OCI-LY1 (cell line): ENCODE measurements at regions not wholly inside any gene's neighbourhood (a gene's known extent, or its start where the extent isn't known, plus 50 kb on each side); places are given as distances from the start of the nearest gene placed in this dataset.

Experiments used
- H2AFZ ChIP-seq: fragments of 200-600 bp; sonication (generic), shearing (Covaris generic); 2 replicates; pipeline ENCODE4 v1.6.0; 2014; ENCODE audit warnings: antibody characterized with exemption, mild to moderate bottlenecking, low read length
- H3F3A ChIP-seq: fragments of 200-600 bp; sonication (generic), shearing (Covaris generic); 2 replicates; pipeline ENCODE4 v1.6.0; 2014; ENCODE audit warnings: mild to moderate bottlenecking, antibody characterized with exemption, low read length, moderate library complexity; ENCODE audit not compliant: insufficient read depth
- H3K27ac ChIP-seq: fragments of 200-600 bp; sonication (generic); 2 replicates; pipeline ENCODE4 v1.5.1; 2014; ENCODE audit warnings: low read length, mixed run types, mild to moderate bottlenecking, low read depth; ENCODE audit not compliant: poor library complexity, severe bottlenecking
- H3K27me3 ChIP-seq: fragments of 200-600 bp; sonication (generic); 2 replicates; pipeline ENCODE4 v1.6.0; 2014; ENCODE audit warnings: antibody characterized with exemption, mild to moderate bottlenecking, low read length, moderate library complexity; ENCODE audit not compliant: insufficient read depth
- H3K36me3 ChIP-seq: fragments of 200-600 bp; sonication (generic); 2 replicates; pipeline ENCODE4 v1.6.1; 2014; ENCODE audit warnings: mild to moderate bottlenecking, antibody characterized with exemption, low read length, moderate library complexity, mixed read lengths; ENCODE audit not compliant: insufficient read depth
- H3K4me1 ChIP-seq: fragments of 200-600 bp; sonication (generic); 2 replicates; pipeline ENCODE4 v1.5.1; 2014; ENCODE audit warnings: mild to moderate bottlenecking, low read length, moderate library complexity; ENCODE audit not compliant: insufficient read depth, severe bottlenecking
- H3K4me2 ChIP-seq: fragments of 200-600 bp; sonication (generic), shearing (Covaris generic); 2 replicates; pipeline ENCODE4 v1.6.1; 2014; ENCODE audit warnings: low read length
- H3K4me3 ChIP-seq: fragments of 200-600 bp; sonication (generic); 2 replicates; pipeline ENCODE4 v1.5.1; 2014; ENCODE audit warnings: low read length, low read depth, mild to moderate bottlenecking, mixed read lengths; ENCODE audit not compliant: poor library complexity, severe bottlenecking
- H3K79me2 ChIP-seq: fragments of 200-600 bp; shearing (Covaris generic); 2 replicates; pipeline ENCODE4 v1.6.1; 2016; ENCODE audit warnings: mixed run types, low read length, mixed read lengths; ENCODE audit not compliant: insufficient read depth
- H3K9ac ChIP-seq: fragments of 200-600 bp; sonication (generic), shearing (Covaris generic); 2 replicates; pipeline ENCODE4 v1.6.1; 2014; ENCODE audit warnings: mild to moderate bottlenecking, low read length, mixed read lengths
- H3K9me2 ChIP-seq: fragments of 200-600 bp; sonication (generic), shearing (Covaris generic); 2 replicates; pipeline ENCODE4 v1.6.1; 2014; ENCODE audit warnings: low read depth, mild to moderate bottlenecking, low read length, mixed read lengths
- H3K9me3 ChIP-seq: fragments of 200-600 bp; shearing (Covaris generic); 2 replicates; pipeline ENCODE4 v1.6.1; 2014; ENCODE audit warnings: low read length, mixed read lengths
- H4K20me1 ChIP-seq: fragments of 200-600 bp; sonication (generic), shearing (Covaris generic); 2 replicates; pipeline ENCODE4 v1.6.0; 2016; ENCODE audit warnings: mild to moderate bottlenecking, low read length; ENCODE audit not compliant: insufficient read depth
- EZH2 ChIP-seq: fragments of 200-600 bp; sonication (generic), shearing (Covaris generic); IDR thresholded peaks from 2 replicates; pipeline ENCODE4 v1.8.0; 2017; ENCODE audit warnings: borderline replicate concordance, mixed run types, mild to moderate bottlenecking, antibody characterized with exemption, low read length, moderate library complexity, mixed read lengths
- TF ChIP-seq, protein P1 (sequence below): fragments of 200-600 bp; sonication (generic), shearing (Covaris generic); IDR thresholded peaks from 2 replicates; pipeline ENCODE4 v1.5.1; 2017; ENCODE audit warnings: mild to moderate bottlenecking, antibody characterized with exemption, low read length, moderate library complexity, mixed read lengths

DNA sequence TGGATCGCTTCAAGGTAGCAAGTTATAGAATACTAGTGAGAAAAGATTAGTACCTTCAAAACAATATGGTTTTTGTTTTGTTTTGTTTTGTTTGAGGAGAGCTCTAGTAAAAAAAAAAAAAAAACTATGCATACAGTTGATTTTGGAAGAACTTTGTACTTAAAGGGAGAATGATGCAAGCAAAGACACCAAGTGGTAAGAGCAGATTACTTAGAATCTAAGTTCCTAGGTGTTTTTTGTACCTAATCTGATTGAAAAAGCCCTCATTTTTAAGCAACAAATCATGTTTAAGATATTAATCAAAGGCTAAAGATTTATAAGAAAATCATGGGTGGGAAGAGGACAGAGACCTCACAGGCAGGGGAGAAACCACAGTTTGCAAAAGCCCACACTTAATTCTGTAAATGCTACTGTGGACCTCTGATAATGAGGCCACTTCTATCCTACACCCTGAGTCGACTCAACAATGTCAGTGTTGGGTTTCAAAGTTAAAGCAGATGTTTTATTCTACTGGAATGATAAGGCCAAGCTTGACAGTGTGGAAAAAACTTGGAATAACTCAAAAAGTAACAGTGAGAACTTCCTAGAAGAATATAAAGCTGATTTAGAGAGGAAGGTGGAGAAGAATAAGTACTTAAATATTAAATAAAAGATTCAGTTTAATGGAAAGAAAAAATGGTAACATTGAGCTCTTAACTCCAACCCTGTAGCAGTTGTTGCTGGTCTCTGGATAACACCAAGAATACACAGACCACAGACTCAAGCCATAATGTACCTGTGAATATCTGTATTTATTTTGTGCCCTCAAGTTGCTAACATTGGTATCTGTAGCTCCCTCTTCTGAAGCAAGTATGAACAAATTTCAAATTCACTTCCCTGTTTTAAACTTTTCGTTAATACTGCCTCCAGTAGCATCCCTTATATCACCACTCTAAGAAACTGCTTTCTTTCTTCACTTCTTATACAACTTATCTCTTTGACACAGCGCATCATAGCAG is 1047.8 kb downstream of the EPHA7 start:
- no peaks in the 10 kb centered on the region for H3K79me2 ChIP-seq
- peaks cover 21% of the 10 kb centered on the region for H3K4me1 ChIP-seq
- H3K27ac ChIP-seq: no peak overlapping the region
- no peaks in the 10 kb centered on the region for H3K27me3 ChIP-seq
- H3K4me2 ChIP-seq: no peak overlapping the region
- H3K9me3 ChIP-seq: no peaks in the 10 kb centered on the region
- no peaks in the 10 kb centered on the region for H4K20me1 ChIP-seq
- no peaks in the 10 kb centered on the region for H3K36me3 ChIP-seq
- TF ChIP-seq, protein P1, sequence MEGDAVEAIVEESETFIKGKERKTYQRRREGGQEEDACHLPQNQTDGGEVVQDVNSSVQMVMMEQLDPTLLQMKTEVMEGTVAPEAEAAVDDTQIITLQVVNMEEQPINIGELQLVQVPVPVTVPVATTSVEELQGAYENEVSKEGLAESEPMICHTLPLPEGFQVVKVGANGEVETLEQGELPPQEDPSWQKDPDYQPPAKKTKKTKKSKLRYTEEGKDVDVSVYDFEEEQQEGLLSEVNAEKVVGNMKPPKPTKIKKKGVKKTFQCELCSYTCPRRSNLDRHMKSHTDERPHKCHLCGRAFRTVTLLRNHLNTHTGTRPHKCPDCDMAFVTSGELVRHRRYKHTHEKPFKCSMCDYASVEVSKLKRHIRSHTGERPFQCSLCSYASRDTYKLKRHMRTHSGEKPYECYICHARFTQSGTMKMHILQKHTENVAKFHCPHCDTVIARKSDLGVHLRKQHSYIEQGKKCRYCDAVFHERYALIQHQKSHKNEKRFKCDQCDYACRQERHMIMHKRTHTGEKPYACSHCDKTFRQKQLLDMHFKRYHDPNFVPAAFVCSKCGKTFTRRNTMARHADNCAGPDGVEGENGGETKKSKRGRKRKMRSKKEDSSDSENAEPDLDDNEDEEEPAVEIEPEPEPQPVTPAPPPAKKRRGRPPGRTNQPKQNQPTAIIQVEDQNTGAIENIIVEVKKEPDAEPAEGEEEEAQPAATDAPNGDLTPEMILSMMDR: no peak
- TF ChIP-seq EZH2: no peak
- H3K9ac ChIP-seq: no peak overlapping the region
- H3K9me2 ChIP-seq: no peaks in the 10 kb centered on the region
- H2AFZ ChIP-seq: peak overlapping the region; percentile 77; the same call in 1 of the 2 replicates
- no peak overlapping the region for H3K4me3 ChIP-seq
- no peaks in the 10 kb centered on the region for H3F3A ChIP-seq

DNA sequence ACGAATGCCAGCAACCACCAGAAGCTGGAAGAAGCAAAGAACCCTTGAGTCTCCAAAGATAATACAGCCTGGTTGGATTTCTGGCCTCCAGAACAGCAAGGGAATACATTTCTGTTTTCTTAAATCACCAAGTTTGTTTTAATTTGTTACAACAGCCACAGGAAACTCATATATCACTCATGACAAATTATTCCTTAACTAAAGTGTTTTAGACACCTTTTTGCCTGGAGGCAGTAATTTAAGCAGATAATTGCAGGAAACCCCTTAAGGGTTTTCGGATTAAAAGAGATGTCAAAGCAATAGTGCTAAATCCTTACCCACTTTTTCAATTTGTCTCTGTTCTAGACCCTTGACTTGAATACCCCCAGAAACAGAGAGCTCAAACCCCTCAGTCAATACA is 1050.0 kb downstream of the EPHA7 start:
- Histone ChIP-seq H3K9me3 (no peaks in the 10 kb centered on the region), H3K4me3 (no peak overlapping the region), H3K36me3 (no peaks in the 10 kb centered on the region), H3F3A (no peaks in the 10 kb centered on the region), H3K27ac (no peak overlapping the region), H2AFZ (no peak overlapping the region), H3K27me3 (no peaks in the 10 kb centered on the region), H3K9me2 (no peaks in the 10 kb centered on the region), H4K20me1 (no peaks in the 10 kb centered on the region), H3K4me1 (peaks cover 8% of the 10 kb centered on the region), H3K4me2 (no peak overlapping the region), H3K79me2 (no peaks in the 10 kb centered on the region), H3K9ac (no peak overlapping the region)
- no peak for TF ChIP-seq EZH2
- TF ChIP-seq, protein P1: no peak

- Histone ChIP-seq H3K9me3 (no peaks in the 10 kb centered on the region), H3K4me2 (no peak overlapping the region), H3K79me2 (no peaks in the 10 kb centered on the region), H3K27me3 (no peaks in the 10 kb centered on the region), H3K4me1 (no peaks in the 10 kb centered on the region), H2AFZ (no peak overlapping the region), H3K27ac (no peak overlapping the region), H3F3A (no peaks in the 10 kb centered on the region), H3K9me2 (no peaks in the 10 kb centered on the region), H3K36me3 (no peaks in the 10 kb centered on the region), H3K9ac (no peak overlapping the region), H3K4me3 (no peak overlapping the region), H4K20me1 (no peaks in the 10 kb centered on the region)
- TF ChIP-seq, protein P1: no peak
- TF ChIP-seq EZH2: no peak
These were observed 1054.3 kb downstream of the EPHA7 start for GRCh38 chr6:92364948-92365541.
